ENCODE measurements at regions not wholly inside any gene's neighbourhood (a gene's known extent, or its start where the extent isn't known, plus 50 kb on each side); places are given as distances from the start of the nearest gene placed in this dataset.
"Not testable (repeated sequence)": the region's sequence is repeated elsewhere in the genome, so short reads cannot be mapped to it uniquely, and the experiment has no call there.

GRCh38 chr5:57950616-57951228 lies 468.1 kb upstream of the ACTBL2 start:
- no peak for DNase-seq (ENCODE audit: low spot score)

GRCh38 chr5:57948091-57948490 lies 465.5 kb upstream of the ACTBL2 start:
- no peak for DNase-seq (ENCODE audit: low spot score)

GRCh38 chr5:57947181-57947580 lies 464.6 kb upstream of the ACTBL2 start:
- no peak for DNase-seq (ENCODE audit: low spot score)

GRCh38 chr5:57940879-57941278 lies 458.3 kb upstream of the ACTBL2 start:
- no peak for DNase-seq (ENCODE audit: low spot score)

- DNase-seq (ENCODE audit: low spot score) = no peak
Measured at GRCh38 chr5:57940236-57940635, 457.6 kb upstream of the ACTBL2 start.

GRCh38 chr5:57939771-57940170 lies 457.2 kb upstream of the ACTBL2 start:
- DNase-seq (ENCODE audit: low spot score) = no peak

- no peak for DNase-seq (ENCODE audit: low spot score)
Measured at GRCh38 chr5:57939335-57939734, 456.7 kb upstream of the ACTBL2 start.

GRCh38 chr5:57938174-57938557 lies 455.6 kb upstream of the ACTBL2 start:
- DNase-seq (ENCODE audit: low spot score) = no peak

- no peak for DNase-seq (ENCODE audit: low spot score)
Measured at GRCh38 chr5:57937501-57938173, 455.0 kb upstream of the ACTBL2 start.

- DNase-seq (ENCODE audit: low spot score) = no peak
Measured at GRCh38 chr5:57937025-57937424, 454.4 kb upstream of the ACTBL2 start.

GRCh38 chr5:57932761-57933160 lies 450.1 kb upstream of the ACTBL2 start:
- DNase-seq (ENCODE audit: low spot score) = no peak

GRCh38 chr5:57931807-57932206 lies 449.2 kb upstream of the ACTBL2 start:
- DNase-seq (ENCODE audit: low spot score) = no peak

- no peak for DNase-seq (ENCODE audit: low spot score)
Measured at GRCh38 chr5:57931352-57931751, 448.7 kb upstream of the ACTBL2 start.

GRCh38 chr5:57929271-57929670 lies 446.7 kb upstream of the ACTBL2 start:
- no peak for DNase-seq (ENCODE audit: low spot score)

- DNase-seq (ENCODE audit: low spot score) = not testable (repeated sequence)
Measured at GRCh38 chr5:57923094-57923493, 440.5 kb upstream of the ACTBL2 start.

- no peak for DNase-seq (ENCODE audit: low spot score)
Measured at GRCh38 chr5:57917004-57917403, 434.4 kb upstream of the ACTBL2 start.

GRCh38 chr5:57915536-57915935 lies 432.9 kb upstream of the ACTBL2 start:
- no peak for DNase-seq (ENCODE audit: low spot score)

- no peak for DNase-seq (ENCODE audit: low spot score)
Measured at GRCh38 chr5:57911438-57911837, 428.8 kb upstream of the ACTBL2 start.

- no peak for DNase-seq (ENCODE audit: low spot score)
Measured at GRCh38 chr5:57906671-57907070, 424.1 kb upstream of the ACTBL2 start.

- no peak for DNase-seq (ENCODE audit: low spot score)
Measured at GRCh38 chr5:57903458-57903857, 420.8 kb upstream of the ACTBL2 start.

GRCh38 chr5:57902095-57902494 lies 419.5 kb upstream of the ACTBL2 start:
- DNase-seq (ENCODE audit: low spot score) = no peak

GRCh38 chr5:57900381-57900944 lies 417.9 kb upstream of the ACTBL2 start:
- DNase-seq (ENCODE audit: low spot score) = no peak

GRCh38 chr5:57896576-57896975 lies 414.0 kb upstream of the ACTBL2 start:
- no peak for DNase-seq (ENCODE audit: low spot score)

- no peak for DNase-seq (ENCODE audit: low spot score)
Measured at GRCh38 chr5:57895766-57896165, 413.2 kb upstream of the ACTBL2 start.
